ENCODE measurements at regions not wholly inside any gene's neighbourhood (a gene's known extent, or its start where the extent isn't known, plus 50 kb on each side); places are given as distances from the start of the nearest gene placed in this dataset.

GRCh38 chr6:97666889-97667288 lies 383.9 kb upstream of the MMS22L start:
- TF ChIP-seq POLR2A (IDR thresholded peaks at IDR 0.05) (no peak), CTCF (IDR thresholded peaks at IDR 0.05) (no peak)
